H9 (cell line): ENCODE measurements at regions not wholly inside any gene's neighbourhood (a gene's known extent, or its start where the extent isn't known, plus 50 kb on each side); places are given as distances from the start of the nearest gene placed in this dataset.

Experiments
- DNase-seq: peaks from one replicate; pipeline ENCODE4 v3.0.0-alpha.2; 2017
- H2AFZ ChIP-seq: one replicate; pipeline ENCODE4 v1.6.1; 2013; ENCODE audit warnings: mild to moderate bottlenecking, low read length, control low read depth, moderate library complexity
- H2AK5ac ChIP-seq: 2 replicates; pipeline ENCODE4 v1.6.1; 2013; ENCODE audit warnings: low read length, control low read depth, mixed read lengths; ENCODE audit not compliant: insufficient read length
- H2BK120ac ChIP-seq: one replicate; pipeline ENCODE4 v1.6.1; 2013; ENCODE audit warnings: low read depth, mild to moderate bottlenecking, low read length, control low read depth, inconsistent platforms; ENCODE audit not compliant: poor library complexity, severe bottlenecking
- H2BK12ac ChIP-seq: 2 replicates; pipeline ENCODE4 v1.6.1; 2013; ENCODE audit warnings: low read length, control low read depth, mixed read lengths, low read depth; ENCODE audit not compliant: insufficient read length
- H2BK15ac ChIP-seq: 2 replicates; pipeline ENCODE4 v1.6.1; 2013; ENCODE audit warnings: low read depth, low read length, control low read depth
- H2BK20ac ChIP-seq: one replicate; pipeline ENCODE4 v1.6.1; 2013; ENCODE audit warnings: low read depth, mild to moderate bottlenecking, low read length, control low read depth, inconsistent platforms; ENCODE audit not compliant: poor library complexity, severe bottlenecking
- H2BK5ac ChIP-seq: 2 replicates; pipeline ENCODE4 v1.6.1; 2013; ENCODE audit warnings: low read length, control low read depth, mixed read lengths; ENCODE audit not compliant: insufficient read length
- H3K14ac ChIP-seq: 2 replicates; pipeline ENCODE4 v1.6.1; 2013; ENCODE audit warnings: low read length, control low read depth; ENCODE audit not compliant: insufficient read depth
- H3K18ac ChIP-seq: 2 replicates; pipeline ENCODE4 v1.6.1; 2013; ENCODE audit warnings: low read depth, mild to moderate bottlenecking, mixed read lengths, low read length, control low read depth; ENCODE audit not compliant: insufficient read length
- H3K23ac ChIP-seq: 2 replicates; pipeline ENCODE4 v1.6.1; 2013; ENCODE audit warnings: low read length, control low read depth, mixed read lengths, low read depth; ENCODE audit not compliant: insufficient read length
- H3K23me2 ChIP-seq: 2 replicates; pipeline ENCODE4 v1.6.1; 2013; ENCODE audit warnings: low read depth, mild to moderate bottlenecking, mixed read lengths, low read length, control low read depth; ENCODE audit not compliant: insufficient read length, poor library complexity, severe bottlenecking
- H3K27ac ChIP-seq: 2 replicates; pipeline ENCODE4 v1.5.1; 2013; ENCODE audit warnings: low read length, control low read depth, mixed read lengths, low read depth; ENCODE audit not compliant: insufficient read length
- H3K27me3 ChIP-seq: 2 replicates; pipeline ENCODE4 v1.6.1; 2013; ENCODE audit warnings: low read length, control low read depth, inconsistent platforms; ENCODE audit not compliant: insufficient read depth
- H3K4ac ChIP-seq: 2 replicates; pipeline ENCODE4 v1.6.1; 2013; ENCODE audit warnings: low read depth, mild to moderate bottlenecking, control low read depth, inconsistent platforms, low read length, moderate library complexity
- H3K4me1 ChIP-seq: 2 replicates; pipeline ENCODE4 v1.6.1; 2013; ENCODE audit warnings: low read length, control low read depth, inconsistent platforms; ENCODE audit not compliant: insufficient read depth
- H3K4me2 ChIP-seq: 2 replicates; pipeline ENCODE4 v1.6.1; 2013; ENCODE audit warnings: low read length, control low read depth, mixed read lengths; ENCODE audit not compliant: insufficient read length, insufficient read depth
- H3K56ac ChIP-seq: 2 replicates; pipeline ENCODE4 v1.6.1; 2013; ENCODE audit warnings: low read depth, mild to moderate bottlenecking, mixed read lengths, low read length, control low read depth; ENCODE audit not compliant: insufficient read length
- H3K79me1 ChIP-seq: 2 replicates; pipeline ENCODE4 v1.6.1; 2013; ENCODE audit warnings: low read depth, mild to moderate bottlenecking, moderate library complexity, low read length, control low read depth, inconsistent platforms; ENCODE audit not compliant: insufficient read depth, poor library complexity, severe bottlenecking
- H3K79me2 ChIP-seq: 2 replicates; pipeline ENCODE4 v1.6.1; 2013; ENCODE audit warnings: low read length, control low read depth, inconsistent platforms; ENCODE audit not compliant: insufficient read depth
- H3K9ac ChIP-seq: 2 replicates; pipeline ENCODE4 v1.6.1; 2013; ENCODE audit warnings: low read length, control low read depth, mixed read lengths; ENCODE audit not compliant: insufficient read length; ENCODE audit errors: extremely low read depth
- H3K9me3 ChIP-seq: one replicate; pipeline ENCODE4 v1.6.1; 2013; ENCODE audit warnings: low read depth, low read length, inconsistent platforms; ENCODE audit not compliant: control insufficient read depth
- H3T11ph ChIP-seq: one replicate; pipeline ENCODE4 v1.6.1; 2013; ENCODE audit warnings: mild to moderate bottlenecking, low read length, control low read depth, inconsistent platforms
- H4K20me1 ChIP-seq: one replicate; pipeline ENCODE4 v1.6.1; 2013; ENCODE audit not compliant: control insufficient read depth, insufficient read length, insufficient read depth
- H4K5ac ChIP-seq: 2 replicates; pipeline ENCODE4 v1.6.1; 2013; ENCODE audit warnings: low read depth, mild to moderate bottlenecking, mixed read lengths, low read length, control low read depth; ENCODE audit not compliant: insufficient read length
- H4K8ac ChIP-seq: replicated peaks from 2 replicates; pipeline ENCODE4 v1.6.1; 2013; ENCODE audit warnings: low read length, control low read depth, mixed read lengths, low read depth; ENCODE audit not compliant: insufficient read length
- H4K91ac ChIP-seq: 2 replicates; pipeline ENCODE4 v1.6.1; 2013; ENCODE audit warnings: low read depth, mild to moderate bottlenecking, moderate library complexity, mixed read lengths, low read length, control low read depth; ENCODE audit not compliant: insufficient read length
- H3K27ac Mint-ChIP-seq, 3 experiments: 2 replicates in 2 of 3; 3 replicates in 1 of 3; pipeline ENCODE4 v1.8.0; 2020 to 2021; ENCODE audit warnings: mixed read lengths in 3 of 3, mild to moderate bottlenecking in 1 of 3, moderate library complexity in 1 of 3
- H3K27me3 Mint-ChIP-seq: 2 replicates; pipeline ENCODE4 v1.8.0; 2021; ENCODE audit warnings: low read depth, mild to moderate bottlenecking, moderate library complexity, mixed read lengths
- H3K36me3 Mint-ChIP-seq, 3 experiments: 2 replicates in 2 of 3; 3 replicates in 1 of 3; pipeline ENCODE4 v1.8.0; 2020 to 2021; ENCODE audit warnings: low read depth in 3 of 3, mixed read lengths in 3 of 3; ENCODE audit not compliant: insufficient read depth in 1 of 3
- H3K4me1 Mint-ChIP-seq, 2 experiments: 2 replicates each; pipeline ENCODE4 v1.8.0; 2020; ENCODE audit warnings: mixed read lengths in 2 of 2
- H3K4me3 Mint-ChIP-seq, 2 experiments: 2 replicates in 1 of 2; 3 replicates in 1 of 2; pipeline ENCODE4 v1.8.0; 2020 to 2021; ENCODE audit warnings: mild to moderate bottlenecking in 2 of 2, mixed read lengths in 2 of 2, moderate library complexity in 1 of 2
- H3K9me3 Mint-ChIP-seq, 2 experiments: 2 replicates in 1 of 2; 3 replicates in 1 of 2; pipeline ENCODE4 v1.8.0; 2020; ENCODE audit warnings: mild to moderate bottlenecking in 2 of 2, mixed read lengths in 2 of 2, moderate library complexity in 1 of 2
- CTCF ChIP-seq: fragments of 200-600 bp; sonication (generic); conservative IDR thresholded peaks from 3 replicates; pipeline ENCODE4 v1.8.0; 2021; ENCODE audit warnings: antibody characterized with exemption, mild to moderate bottlenecking

GRCh38 chr10:81157681-81158080 is 620.0 kb downstream of the SH2D4B start:
- no peak overlapping the region for H2BK120ac ChIP-seq
- TF ChIP-seq CTCF, result no peak
- Mint-ChIP-seq H3K4me3 (no peak overlapping the region), H3K27ac (no peak overlapping the region), H3K36me3 (no peaks in the 10 kb centered on the region), H3K9me3 (no peaks in the 10 kb centered on the region), H3K27me3 (no peaks in the 10 kb centered on the region), H3K4me1 (no peaks in the 10 kb centered on the region)
- H3K4ac ChIP-seq, result no peak overlapping the region
- no peak overlapping the region for H3K18ac ChIP-seq
- no peak overlapping the region for H3K56ac ChIP-seq
- H3K9ac ChIP-seq, result no peak overlapping the region
- H3K27me3 ChIP-seq, result no peaks in the 10 kb centered on the region
- no peaks in the 10 kb centered on the region for H3K4me1 ChIP-seq
- H2BK5ac ChIP-seq, result no peak overlapping the region
- H4K20me1 ChIP-seq, result no peaks in the 10 kb centered on the region
- DNase-seq, result no peak
- no peak overlapping the region for H3T11ph ChIP-seq
- no peak overlapping the region for H3K27ac ChIP-seq
- H3K23ac ChIP-seq, result no peak overlapping the region
- H4K5ac ChIP-seq, result no peak overlapping the region
- no peak overlapping the region for H2BK20ac ChIP-seq
- no peaks in the 10 kb centered on the region for H3K9me3 ChIP-seq
- no peaks in the 10 kb centered on the region for H3K79me2 ChIP-seq
- no peak overlapping the region for H4K8ac ChIP-seq
- H3K79me1 ChIP-seq, result no peaks in the 10 kb centered on the region
- H2AFZ ChIP-seq, result no peak overlapping the region
- H2BK15ac ChIP-seq, result no peak overlapping the region
- H3K14ac ChIP-seq, result no peak overlapping the region
- H2BK12ac ChIP-seq, result no peak overlapping the region
- H2AK5ac ChIP-seq, result no peak overlapping the region
- H3K23me2 ChIP-seq, result no peaks in the 10 kb centered on the region
- H3K4me2 ChIP-seq, result no peak overlapping the region
- no peak overlapping the region for H4K91ac ChIP-seq
